ENCODE measurements at regions not wholly inside any gene's neighbourhood (a gene's known extent, or its start where the extent isn't known, plus 50 kb on each side); places are given as distances from the start of the nearest gene placed in this dataset.
A peak's percentile ranks its signal among the peaks of the same experiment; 100 is the strongest.

DNA sequence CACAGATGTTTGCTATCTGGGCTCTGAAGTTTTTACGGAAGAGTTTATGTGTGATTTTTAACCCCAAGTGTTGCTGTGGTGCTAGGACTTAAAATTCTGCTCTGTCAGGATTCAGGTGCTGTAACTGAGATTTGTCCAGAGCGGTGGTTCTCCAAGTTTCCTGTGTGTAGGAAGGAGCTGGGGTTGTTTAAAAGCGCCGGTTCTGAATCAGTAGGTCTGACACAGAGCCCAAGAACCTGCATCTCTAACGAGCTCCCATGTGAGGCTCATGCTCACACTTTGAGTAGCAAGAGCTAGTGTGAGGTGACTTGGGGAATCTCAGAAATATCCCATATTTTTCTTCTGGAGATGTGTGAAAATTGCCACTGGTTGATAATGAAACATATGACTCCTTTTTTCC is 325.5 kb downstream of the SATB1 start:
- H3K4me3 ChIP-seq (ENCODE audit: insufficient read depth, low read length), result peak overlapping the region; percentile 9
- peaks cover 2% of the 10 kb centered on the region for H3K9me3 ChIP-seq (ENCODE audit: low read depth, low read length)
- no peaks in the 10 kb centered on the region for H4K20me1 ChIP-seq (ENCODE audit: insufficient read depth, low read length)
- DNase-seq (ENCODE audit: insufficient read length, low spot score, missing footprints), result no peak
- peak overlapping the region; percentile 67 for H2AFZ ChIP-seq (ENCODE audit: low read length)
- H3K79me2 ChIP-seq (ENCODE audit: insufficient read depth, low read length), result no peaks in the 10 kb centered on the region
- H3K36me3 ChIP-seq (ENCODE audit: insufficient read depth, low read length), result no peaks in the 10 kb centered on the region
- H3K27ac ChIP-seq (ENCODE audit: low read depth, low read length), result peak overlapping the region; percentile 81
- H3K27me3 ChIP-seq (ENCODE audit: insufficient read depth, low read length), result no peaks in the 10 kb centered on the region
- H3K4me2 ChIP-seq (ENCODE audit: insufficient read depth, low read length), result peak overlapping the region; percentile 71
- TF ChIP-seq CTCF (IDR thresholded peaks at IDR 0.05; ENCODE audit: extremely low read depth, low read depth, low read length), result no peak
- H3K4me1 ChIP-seq (ENCODE audit: insufficient read depth, low read length), result peaks cover 20% of the 10 kb centered on the region

DNA sequence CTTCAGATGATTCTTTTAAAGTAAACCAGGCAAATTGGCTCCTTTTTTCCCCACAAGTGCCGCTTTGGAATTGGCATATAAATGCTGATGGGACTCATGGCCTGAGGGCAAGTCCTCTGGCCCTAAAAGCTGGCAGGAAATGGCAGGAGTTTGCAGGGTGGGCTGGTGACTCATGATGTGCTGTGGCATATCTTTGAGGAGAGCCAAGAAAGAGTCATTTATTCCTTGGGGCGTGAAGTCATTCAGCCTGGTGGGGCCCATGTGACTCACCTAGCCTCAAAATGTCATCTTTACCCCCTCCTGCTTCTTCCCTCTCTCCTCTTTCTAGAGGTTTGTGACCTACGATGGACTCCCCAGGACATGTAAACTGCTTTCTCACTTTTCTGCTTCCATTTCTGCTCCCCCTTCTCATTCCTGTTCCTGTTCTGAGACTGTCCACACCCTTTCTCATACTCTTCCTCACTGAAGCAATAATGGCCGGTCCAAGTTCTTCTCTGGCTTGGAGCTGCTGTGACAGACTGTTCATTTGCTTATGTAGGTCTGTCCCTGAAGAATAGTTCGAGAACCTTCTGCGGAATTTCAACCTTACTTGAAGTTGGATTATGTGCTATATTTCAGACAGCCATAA is 326.1 kb downstream of the SATB1 start:
- TF ChIP-seq CTCF (IDR thresholded peaks at IDR 0.05; ENCODE audit: extremely low read depth, low read depth, low read length), result no peak
- peak overlapping the region; percentile 71 for H3K4me2 ChIP-seq (ENCODE audit: insufficient read depth, low read length)
- peaks cover 20% of the 10 kb centered on the region for H3K4me1 ChIP-seq (ENCODE audit: insufficient read depth, low read length)
- DNase-seq (ENCODE audit: insufficient read length, low spot score, missing footprints), result peak; percentile 55
- H3K4me3 ChIP-seq (ENCODE audit: insufficient read depth, low read length), result peak overlapping the region; percentile 9
- no peaks in the 10 kb centered on the region for H3K36me3 ChIP-seq (ENCODE audit: insufficient read depth, low read length)
- H3K27ac ChIP-seq (ENCODE audit: low read depth, low read length), result peak overlapping the region; percentile 81
- no peaks in the 10 kb centered on the region for H3K79me2 ChIP-seq (ENCODE audit: insufficient read depth, low read length)
- H4K20me1 ChIP-seq (ENCODE audit: insufficient read depth, low read length), result no peaks in the 10 kb centered on the region
- H3K27me3 ChIP-seq (ENCODE audit: insufficient read depth, low read length), result no peaks in the 10 kb centered on the region
- H3K9me3 ChIP-seq (ENCODE audit: low read depth, low read length), result peaks cover 2% of the 10 kb centered on the region
- peak overlapping the region; percentile 67 for H2AFZ ChIP-seq (ENCODE audit: low read length)

- H3K4me1 ChIP-seq (ENCODE audit: insufficient read depth, low read length), result peaks cover 20% of the 10 kb centered on the region
- H3K36me3 ChIP-seq (ENCODE audit: insufficient read depth, low read length), result no peaks in the 10 kb centered on the region
- no peak overlapping the region for H2AFZ ChIP-seq (ENCODE audit: low read length)
- no peak for TF ChIP-seq CTCF (IDR thresholded peaks at IDR 0.05; ENCODE audit: extremely low read depth, low read depth, low read length)
- H3K4me3 ChIP-seq (ENCODE audit: insufficient read depth, low read length), result no peak overlapping the region
- DNase-seq (ENCODE audit: insufficient read length, low spot score, missing footprints), result no peak
- H3K27ac ChIP-seq (ENCODE audit: low read depth, low read length), result no peak overlapping the region
- peaks cover 2% of the 10 kb centered on the region for H3K9me3 ChIP-seq (ENCODE audit: low read depth, low read length)
- no peaks in the 10 kb centered on the region for H4K20me1 ChIP-seq (ENCODE audit: insufficient read depth, low read length)
- H3K27me3 ChIP-seq (ENCODE audit: insufficient read depth, low read length), result no peaks in the 10 kb centered on the region
- no peaks in the 10 kb centered on the region for H3K79me2 ChIP-seq (ENCODE audit: insufficient read depth, low read length)
- no peak overlapping the region for H3K4me2 ChIP-seq (ENCODE audit: insufficient read depth, low read length)
Observed at GRCh38 chr3:18097989-18098388, 327.1 kb downstream of the SATB1 start.

DNA sequence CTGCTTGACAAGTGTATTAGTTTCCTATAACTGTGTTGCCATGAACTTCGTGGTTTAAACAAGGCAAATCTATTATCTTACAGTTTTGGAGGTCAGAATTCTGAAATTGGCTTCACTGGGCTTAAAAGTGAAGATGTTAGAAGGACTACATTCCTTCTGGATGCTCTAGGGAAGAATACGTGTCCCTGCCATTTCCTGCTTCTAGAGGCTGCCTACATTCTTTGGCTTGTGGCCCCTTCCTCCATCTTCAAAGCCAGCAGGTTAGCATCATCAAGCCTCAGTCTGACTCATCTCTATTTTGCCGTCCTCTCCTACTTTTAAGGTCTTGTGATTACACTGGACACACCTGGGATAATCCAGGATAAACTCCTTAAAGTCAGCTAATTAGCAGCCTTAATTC is 327.7 kb downstream of the SATB1 start:
- Histone ChIP-seq H3K4me1 (ENCODE audit: insufficient read depth, low read length) (peaks cover 20% of the 10 kb centered on the region), H3K27me3 (ENCODE audit: insufficient read depth, low read length) (no peaks in the 10 kb centered on the region), H3K79me2 (ENCODE audit: insufficient read depth, low read length) (no peaks in the 10 kb centered on the region), H2AFZ (ENCODE audit: low read length) (no peak overlapping the region), H3K4me2 (ENCODE audit: insufficient read depth, low read length) (no peak overlapping the region), H3K27ac (ENCODE audit: low read depth, low read length) (no peak overlapping the region), H3K36me3 (ENCODE audit: insufficient read depth, low read length) (no peaks in the 10 kb centered on the region), H3K9me3 (ENCODE audit: low read depth, low read length) (peaks cover 2% of the 10 kb centered on the region), H3K4me3 (ENCODE audit: insufficient read depth, low read length) (no peak overlapping the region), H4K20me1 (ENCODE audit: insufficient read depth, low read length) (no peaks in the 10 kb centered on the region)
- no peak for DNase-seq (ENCODE audit: insufficient read length, low spot score, missing footprints)
- TF ChIP-seq CTCF (IDR thresholded peaks at IDR 0.05; ENCODE audit: extremely low read depth, low read depth, low read length), result no peak
